NCI-H2227 (cell line): ENCODE measurements at regions not wholly inside any gene's neighbourhood (a gene's known extent, or its start where the extent isn't known, plus 50 kb on each side); places are given as distances from the start of the nearest gene placed in this dataset.

Experiments used
- DNase-seq: peaks from one replicate; lab custom pipeline; 2025; ENCODE audit not compliant: unreplicated experiment; lab: John Stamatoyannopoulos, UW

DNA sequence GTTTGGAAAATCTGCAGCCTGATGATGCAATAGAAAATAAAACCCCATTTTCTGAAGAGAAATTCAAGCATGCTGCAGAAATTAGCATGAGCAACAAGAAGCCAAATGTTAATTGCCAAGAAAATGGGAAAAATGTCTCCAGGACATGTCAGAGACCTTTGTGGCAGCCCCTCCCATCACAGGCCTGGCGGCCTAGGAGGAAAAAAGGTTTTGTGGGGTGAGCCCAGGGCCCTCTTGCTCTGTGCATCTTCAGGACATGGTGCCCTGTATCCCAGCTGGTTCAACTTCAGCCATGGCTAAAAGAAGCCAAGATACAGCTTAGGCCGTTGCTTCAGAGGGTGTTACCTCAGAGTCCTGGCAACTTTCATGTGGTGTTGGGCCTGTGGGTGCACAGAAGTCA, 775.5 kb upstream of the SEL1L start:
- DNase-seq, result no peak

DNA sequence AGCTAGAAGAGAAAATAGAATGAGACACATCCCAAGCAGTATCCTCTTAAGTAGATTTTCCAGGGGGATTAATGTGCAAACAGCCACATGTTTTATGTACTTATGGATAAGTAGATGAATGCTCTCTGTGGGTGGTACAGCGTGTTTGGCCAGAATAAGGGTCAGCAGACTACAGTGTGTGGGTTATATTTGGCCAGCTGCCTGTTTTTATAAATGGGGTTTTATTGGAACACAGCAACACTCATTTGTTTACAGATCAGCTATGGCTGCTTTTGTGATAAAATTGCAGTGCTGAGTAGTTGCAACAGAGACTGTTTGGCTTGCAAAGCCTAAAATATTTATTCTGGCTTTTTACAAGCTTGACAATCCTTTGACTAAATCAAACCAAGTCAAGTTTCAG, 780.2 kb upstream of the SEL1L start:
- peak; percentile 53 for DNase-seq

DNA sequence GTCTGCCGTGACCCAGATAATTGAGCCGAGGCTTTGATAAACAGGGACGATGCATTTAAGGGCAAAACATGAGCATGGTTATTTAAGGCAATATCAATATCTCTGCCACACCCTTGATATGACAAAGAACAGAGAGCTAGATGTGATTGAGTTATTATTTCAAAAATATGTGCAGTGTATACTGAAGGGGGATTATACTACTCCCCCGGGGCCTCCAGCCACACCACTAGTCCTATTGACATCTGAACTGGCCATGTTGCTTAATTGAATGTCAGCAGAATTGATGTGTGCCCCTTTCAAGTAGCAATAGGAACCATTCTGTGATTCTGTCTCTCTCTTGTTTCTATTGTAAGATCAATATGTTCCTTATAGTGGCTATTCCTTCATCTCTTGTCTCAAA, 794.8 kb upstream of the SEL1L start:
- DNase-seq, result no peak

DNA sequence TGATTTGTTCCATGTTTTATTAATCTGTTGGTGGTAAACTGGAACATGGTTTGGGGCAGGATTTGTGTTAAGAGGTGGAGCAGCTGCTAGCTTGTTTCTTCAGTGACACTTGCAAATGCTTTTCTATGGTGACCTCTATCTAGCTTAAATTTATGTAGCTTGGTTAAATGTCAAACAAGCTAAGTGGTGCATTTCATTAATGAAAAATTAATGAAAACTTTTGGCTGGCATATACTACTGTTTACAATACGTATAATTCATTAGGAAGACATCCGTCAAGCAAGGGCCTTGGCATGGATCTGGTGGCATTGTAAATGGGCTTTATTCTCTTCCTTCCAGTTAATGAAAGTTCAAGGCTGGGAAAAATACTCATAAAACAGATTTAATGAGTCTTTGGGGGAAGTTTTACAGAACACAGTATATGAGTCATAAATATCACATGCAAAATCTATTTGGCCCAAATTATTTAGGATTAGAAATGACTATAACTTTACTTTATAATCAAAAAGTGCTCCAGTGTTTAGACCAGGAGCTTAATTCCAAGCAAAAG, 807.7 kb upstream of the SEL1L start:
- DNase-seq, result no peak

DNA sequence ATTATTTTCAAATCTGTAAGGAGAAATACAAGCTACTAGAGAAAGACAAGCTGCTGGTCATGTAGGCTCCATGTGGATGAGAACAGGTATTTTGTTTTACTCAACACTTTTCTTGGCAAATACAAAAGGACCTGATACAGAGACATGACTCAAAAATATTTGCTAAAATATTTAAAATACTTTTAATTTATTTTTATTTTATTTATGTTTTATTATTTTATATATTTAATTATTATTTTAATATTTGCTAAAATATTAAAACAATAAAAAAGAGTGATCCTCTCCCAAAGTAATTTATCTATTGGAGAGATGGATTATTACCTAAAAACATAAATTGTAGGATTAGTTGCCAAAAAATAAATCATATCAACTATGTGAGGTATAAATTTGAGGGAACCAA, 808.9 kb upstream of the SEL1L start:
- DNase-seq, result no peak

DNA sequence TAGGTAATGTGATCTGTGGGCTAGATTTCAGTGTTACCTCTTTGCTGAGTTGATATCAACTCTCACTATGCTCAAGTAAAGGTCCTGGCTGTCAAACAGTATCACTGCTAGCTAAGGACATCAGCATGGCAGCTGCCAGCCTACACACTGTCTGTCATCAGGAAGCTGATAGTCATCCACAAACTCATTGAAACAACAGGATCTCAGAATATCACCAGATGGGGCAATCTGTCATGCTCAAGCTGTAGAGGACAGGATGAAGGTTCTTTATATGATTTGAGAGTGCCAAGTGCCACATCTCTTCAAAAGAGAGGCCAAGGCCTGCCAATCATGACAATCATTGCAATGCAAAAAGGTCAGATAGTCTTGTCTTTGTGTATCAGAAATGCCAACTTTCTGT, 811.5 kb upstream of the SEL1L start:
- DNase-seq, result no peak

DNA sequence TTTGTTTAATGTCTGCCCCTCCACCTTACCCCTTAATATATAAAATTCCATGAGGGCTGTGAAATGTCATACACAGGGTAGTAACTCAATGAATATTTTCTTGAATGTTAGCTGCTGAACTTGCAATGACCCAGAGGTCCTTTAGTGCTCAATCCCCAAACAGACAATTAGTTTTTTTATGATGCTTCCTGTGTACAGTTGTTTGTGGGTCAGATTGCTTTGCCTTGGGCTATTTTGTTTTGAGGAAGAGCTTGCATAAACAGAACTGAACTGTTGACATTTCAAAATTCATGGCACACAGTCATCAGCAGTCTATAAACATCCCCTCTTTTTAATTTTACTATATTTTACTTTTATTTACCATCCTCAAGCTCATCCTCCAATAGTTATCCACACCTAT, 820.5 kb upstream of the SEL1L start:
- no peak for DNase-seq

DNA sequence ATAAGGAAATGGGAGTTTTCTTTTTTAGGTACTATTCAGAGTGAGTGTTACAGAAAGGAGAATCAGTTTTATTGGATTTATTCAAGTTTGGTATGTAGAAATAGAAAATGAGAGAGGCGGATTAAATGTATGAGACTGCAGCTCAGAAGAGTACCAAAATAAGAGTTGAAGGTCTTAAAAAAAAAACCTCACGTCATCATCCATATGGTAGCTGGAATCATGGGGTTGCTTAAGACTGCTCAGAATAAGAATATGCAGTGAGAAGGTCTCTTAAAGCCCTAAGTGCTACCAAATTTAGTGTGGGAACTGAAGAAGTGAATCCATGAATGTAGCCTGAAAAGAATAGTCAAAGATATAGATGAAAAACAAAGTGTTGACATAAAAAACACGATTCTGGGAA, 825.5 kb upstream of the SEL1L start:
- no peak for DNase-seq

DNA sequence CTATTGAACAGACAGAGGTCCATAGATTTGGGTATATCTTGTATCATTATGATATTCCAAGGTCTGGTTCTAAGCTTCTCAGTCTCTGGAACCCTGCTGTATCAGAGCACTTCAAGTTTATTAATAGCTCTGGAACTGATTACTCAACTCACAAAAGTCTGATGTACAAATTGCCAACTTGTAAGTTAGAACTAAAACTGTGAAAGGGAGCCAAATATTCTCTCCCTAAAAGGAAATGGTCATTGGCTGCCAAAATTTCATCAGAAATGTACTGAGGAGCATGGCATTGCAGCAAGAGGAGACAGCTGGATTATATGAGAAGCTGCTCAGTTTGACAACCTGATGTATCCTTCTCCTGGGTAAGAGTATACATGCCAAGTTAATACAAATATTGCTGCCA, 828.8 kb upstream of the SEL1L start:
- no peak for DNase-seq

DNA sequence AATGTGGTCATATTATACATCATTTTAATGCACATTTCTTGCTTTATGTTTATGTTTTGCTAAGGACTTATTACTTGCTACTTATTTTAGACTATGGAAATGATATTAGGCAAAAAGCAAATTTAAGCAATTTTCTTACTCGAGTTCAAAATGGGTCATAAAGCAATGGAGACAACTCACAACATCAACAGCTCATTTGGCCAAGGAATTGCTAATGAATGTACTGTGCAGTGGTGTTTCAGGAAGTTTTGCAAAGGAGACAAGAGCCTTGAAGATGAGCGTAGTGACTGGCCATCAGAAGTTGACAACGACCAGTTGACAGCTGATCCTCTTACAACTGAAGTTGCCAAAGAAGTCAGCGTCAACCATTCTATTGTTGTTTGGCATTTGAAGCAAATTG, 831.8 kb upstream of the SEL1L start:
- DNase-seq, result no peak

DNA sequence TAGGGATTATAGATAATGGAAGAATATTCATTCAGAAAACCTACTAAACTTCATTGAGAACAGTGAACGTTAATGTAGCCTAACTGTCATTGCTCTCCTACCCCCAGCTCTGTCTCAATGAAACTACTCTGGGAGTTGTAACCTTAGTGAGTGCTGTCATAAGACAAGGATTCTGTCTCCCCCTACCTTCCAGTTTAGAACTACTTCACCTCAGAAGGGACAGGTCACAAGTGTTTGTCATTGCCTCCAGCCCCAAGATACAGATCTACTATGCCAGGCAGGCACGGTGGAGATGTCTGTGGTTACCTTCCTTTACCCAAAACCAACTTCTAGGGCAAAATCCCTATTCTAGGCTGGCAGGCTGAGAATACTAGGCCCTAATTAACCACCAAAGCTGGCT, 833.1 kb upstream of the SEL1L start:
- no peak for DNase-seq

DNA sequence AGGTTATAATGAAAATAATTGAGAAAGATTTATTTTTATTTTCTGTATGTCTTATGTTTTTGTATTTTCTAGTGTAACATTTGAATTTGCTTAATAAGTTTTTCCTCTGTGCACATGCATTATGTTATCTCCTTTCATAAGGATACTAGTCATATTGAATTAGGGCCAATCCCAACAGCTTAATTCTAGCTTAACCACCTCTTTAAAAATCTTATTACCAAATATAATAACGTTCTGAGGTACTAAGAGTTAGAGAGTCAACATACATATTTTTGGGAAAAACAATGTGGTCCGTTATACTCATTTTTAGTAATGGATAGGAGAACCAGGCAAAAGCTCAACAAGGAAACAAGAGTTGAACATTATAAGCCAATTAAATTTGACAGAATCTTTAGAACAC, 845.6 kb upstream of the SEL1L start:
- no peak for DNase-seq

DNA sequence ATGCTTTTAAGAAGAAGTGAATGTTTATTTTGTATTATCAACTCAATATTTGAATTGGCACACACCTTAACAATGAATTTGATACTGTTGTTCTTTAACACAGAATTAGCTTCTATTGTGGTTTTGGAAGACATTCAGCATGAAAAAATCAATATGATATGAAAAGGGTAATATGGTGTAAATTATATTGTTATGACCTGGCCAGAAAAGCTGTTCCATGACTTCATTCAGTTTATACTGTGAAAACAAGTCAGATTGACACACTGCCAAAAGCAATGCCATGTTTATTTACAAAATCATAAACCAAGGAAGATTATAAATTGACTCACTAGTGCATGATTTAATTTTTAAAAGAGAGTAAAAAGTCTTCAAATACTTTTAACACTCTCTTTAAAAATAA, 851.4 kb upstream of the SEL1L start:
- no peak for DNase-seq

DNA sequence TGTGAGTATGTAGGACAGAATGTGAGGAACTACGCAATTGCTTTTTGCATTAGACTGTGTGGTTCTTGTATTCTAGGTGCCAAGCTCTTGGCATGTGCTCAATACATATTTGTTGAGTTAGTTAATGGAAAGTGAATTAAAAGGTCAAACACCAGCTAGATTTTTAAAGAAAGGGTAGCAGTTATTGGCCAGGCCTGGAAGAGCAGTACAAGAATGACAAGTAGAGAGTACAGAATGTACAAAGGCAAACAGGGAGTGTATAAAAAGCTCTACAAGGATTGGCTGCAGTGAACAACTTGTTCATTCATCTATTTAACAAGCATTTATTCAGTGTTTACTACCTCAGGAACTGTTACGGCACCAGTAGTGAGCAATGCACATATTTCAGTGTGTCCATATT, 854.0 kb upstream of the SEL1L start:
- no peak for DNase-seq

DNA sequence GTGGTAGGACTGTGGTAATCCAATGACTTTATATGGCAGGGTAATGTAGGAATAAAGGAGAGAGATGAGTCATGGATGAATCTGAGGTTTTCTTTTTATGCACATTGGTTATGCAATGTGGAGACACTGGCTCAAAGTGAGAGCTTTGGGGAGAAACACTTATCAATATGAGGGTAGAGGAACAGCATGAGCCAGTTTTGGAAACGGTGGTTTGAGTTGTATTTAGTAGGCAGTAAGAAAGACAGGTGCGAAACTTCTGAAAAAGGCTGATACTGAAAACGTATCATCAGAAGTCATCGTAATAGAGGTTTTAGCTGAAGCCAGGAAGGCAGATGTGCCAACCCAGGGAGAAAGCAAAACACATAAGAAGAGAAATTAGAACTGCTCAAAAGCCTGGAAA, 854.8 kb upstream of the SEL1L start:
- DNase-seq, result no peak

DNA sequence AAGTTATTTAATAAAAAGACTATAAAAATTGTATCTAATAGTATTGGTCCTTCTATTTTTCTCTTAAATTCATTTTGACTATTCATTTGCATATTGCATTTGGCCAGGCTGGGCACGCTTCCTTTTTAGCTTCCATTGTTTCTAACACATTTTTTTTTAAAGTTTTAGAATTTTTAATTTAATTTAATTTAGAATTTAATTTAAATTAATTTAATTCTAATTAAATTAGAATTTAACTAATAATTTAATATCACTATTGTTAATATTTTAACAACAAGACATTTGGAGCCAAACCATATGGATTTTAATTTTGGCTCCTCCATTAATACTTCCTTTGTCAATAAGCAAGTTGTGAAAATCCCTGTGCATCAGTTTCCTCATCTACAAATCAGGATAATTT, 856.9 kb upstream of the SEL1L start:
- DNase-seq, result no peak

DNA sequence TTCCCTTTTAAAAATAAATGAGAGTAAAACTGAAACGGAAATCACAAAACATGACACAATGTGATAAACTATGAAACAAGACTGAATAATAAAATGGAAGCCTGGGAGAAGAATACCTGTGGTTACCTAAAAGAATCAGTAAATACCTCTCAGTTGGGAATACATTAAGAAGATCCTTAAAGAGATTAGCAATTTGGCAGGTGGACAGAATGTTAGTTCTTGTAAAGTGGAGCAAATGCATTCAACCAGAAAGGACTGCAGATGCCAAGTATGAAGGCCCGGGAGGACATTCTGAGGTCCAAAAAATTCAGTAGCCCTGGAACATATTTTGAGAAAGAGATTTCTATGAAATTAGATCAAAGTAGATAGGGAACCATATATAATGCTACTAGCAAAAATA, 861.3 kb upstream of the SEL1L start:
- DNase-seq, result no peak

DNA sequence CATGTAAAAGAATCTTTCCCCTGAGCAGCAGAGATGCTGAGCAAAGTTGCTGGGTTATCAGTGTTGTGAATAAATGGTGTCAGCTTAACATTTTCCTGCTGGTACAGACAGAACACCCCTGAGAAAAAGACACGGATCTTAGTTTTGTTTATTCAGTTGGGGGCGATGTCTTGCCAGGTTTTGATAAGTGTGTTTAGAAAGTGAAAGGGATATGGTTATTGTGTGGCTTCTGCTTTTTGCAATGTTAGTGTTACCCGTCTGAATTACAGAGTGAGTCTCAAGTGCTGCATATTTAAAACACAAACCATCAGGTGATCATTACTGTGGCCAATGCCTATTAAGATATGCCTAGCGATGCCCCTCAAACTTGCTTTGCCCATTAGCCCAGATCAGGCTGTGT, 864.6 kb upstream of the SEL1L start:
- DNase-seq, result no peak

DNA sequence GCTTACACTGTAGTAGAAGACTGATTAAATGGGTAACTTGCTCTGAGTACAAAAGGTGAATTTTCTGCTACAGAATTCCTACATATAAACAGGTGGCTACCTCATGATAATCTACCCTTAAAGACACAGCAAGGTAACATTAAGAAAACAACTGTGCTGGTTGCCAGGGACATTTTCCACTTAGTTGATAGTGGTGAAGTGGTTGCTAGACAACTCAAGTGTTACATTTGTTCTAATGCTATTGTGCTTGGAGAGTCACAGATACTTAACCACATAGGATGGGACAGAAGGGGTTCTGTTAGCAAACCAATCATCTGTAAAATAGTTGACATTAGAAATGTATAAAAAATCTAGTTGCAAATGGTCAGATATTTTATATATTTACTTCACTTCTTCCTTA, 870.3 kb upstream of the SEL1L start:
- no peak for DNase-seq

DNA sequence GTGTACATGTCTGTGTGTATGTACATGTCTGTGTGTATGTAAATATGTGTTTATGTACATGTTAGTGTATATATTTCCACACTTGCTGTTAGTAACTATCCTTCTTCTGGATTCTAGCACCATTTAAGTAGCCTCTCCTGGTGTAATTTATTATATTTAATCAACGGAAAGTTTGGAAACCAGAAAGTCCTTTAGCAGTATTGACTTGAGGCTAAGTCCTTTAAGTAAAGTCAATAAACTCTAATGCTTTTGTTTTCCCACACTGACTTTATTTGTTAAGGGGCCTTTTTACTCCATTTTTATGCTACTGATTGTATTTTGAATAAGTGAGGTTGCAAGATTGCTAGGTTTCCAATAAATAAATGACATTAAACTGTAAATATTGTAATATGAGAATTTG, 876.4 kb upstream of the SEL1L start:
- no peak for DNase-seq

DNA sequence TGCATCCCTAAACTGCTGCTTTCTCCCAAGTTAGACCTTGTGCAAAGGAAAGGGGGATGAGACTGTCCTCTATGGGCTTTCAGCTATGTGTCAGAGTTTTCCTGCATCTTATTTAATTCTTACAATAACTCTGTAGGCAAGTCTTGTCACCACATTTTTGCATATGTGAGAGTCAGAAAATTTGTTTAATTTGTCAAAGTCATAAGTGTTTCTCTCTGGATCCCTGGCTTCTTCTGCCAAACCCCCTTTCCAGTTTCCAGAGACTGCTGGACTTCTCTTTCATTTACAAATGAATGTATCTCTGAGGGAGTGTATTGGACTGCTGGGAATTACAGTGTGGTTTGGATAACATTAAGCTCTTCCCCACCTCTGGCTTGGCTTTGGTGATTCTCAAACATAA, 877.6 kb upstream of the SEL1L start:
- DNase-seq, result no peak

DNA sequence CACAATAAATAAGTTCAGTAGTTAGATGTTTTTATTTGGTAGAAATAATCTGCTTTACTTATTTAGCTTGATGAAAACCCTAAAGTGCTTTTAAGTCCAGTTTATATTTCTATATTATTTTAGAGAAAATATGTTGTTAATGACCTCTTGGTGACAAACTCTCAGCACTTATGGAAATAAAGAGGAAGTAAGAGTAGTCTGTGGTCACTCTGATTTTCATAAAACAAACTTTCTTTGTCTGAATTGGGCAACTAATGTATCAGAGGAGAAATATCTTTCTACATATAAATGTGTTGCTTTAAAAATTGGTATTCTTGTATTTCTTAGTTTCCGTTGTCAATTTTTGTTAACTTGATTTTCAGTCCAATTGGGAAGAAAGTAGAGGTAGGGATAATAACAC, 878.9 kb upstream of the SEL1L start:
- no peak for DNase-seq

DNA sequence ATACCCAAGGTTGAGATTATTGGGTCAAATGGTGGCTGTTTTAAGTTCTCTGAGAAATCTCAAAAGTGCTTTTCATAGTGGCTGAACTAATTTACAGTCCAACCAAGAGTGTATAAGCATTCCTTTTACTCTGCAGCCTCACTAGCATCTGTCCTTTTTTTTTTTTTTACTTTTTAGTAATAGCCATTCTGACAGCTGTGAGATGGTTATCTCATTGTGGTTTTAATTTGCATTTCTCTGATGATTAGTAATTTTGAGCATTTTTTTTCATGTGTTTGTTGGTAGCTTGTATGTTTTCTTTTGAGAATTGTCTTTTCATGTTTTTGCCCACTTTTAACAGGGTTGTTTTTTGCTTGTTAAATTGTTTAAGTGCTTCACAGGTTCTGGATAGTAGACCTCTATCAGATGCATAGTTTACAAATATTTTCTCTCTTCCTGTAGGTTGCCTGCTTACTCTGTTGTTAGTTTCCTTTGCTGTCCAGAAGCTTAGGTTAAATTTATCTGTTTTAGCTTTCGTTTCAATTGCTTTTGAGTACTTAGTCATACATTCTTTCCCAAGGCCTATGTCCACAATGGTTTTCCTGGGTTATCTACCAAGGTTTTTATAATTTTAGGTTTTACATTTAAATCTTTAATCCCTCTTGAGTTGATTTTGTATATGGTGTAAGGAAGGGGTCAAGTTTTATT, 881.3 kb upstream of the SEL1L start:
- no peak for DNase-seq
